ENCODE measurements at regions not wholly inside any gene's neighbourhood (a gene's known extent, or its start where the extent isn't known, plus 50 kb on each side); places are given as distances from the start of the nearest gene placed in this dataset.
A peak's percentile ranks its signal among the peaks of the same experiment; 100 is the strongest.
"Not testable (repeated sequence)": the region's sequence is repeated elsewhere in the genome, so short reads cannot be mapped to it uniquely, and the experiment has no call there.

DNA sequence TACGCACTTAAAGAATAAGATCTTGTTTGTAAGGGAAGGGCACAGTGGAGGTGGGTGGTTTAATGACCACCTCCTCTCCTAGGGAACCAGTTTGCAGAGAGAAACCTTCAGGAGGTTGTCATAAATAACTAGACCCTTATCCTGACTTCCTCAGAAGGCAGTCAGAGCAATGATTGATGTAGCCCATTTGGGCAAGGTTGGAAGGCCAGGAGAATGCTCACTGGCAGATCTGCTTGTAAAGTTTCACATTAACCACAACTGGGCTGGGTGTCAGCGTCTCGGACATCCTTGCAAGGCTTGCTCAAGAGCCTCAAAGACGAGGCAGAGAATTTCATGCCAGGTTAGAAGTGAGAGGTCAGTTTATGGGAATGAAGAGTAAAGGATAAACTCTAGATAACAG is 87.6 kb upstream of the TRABD2B start:
- peak; percentile 40 for DNase-seq (ENCODE audit: low spot score)

DNA sequence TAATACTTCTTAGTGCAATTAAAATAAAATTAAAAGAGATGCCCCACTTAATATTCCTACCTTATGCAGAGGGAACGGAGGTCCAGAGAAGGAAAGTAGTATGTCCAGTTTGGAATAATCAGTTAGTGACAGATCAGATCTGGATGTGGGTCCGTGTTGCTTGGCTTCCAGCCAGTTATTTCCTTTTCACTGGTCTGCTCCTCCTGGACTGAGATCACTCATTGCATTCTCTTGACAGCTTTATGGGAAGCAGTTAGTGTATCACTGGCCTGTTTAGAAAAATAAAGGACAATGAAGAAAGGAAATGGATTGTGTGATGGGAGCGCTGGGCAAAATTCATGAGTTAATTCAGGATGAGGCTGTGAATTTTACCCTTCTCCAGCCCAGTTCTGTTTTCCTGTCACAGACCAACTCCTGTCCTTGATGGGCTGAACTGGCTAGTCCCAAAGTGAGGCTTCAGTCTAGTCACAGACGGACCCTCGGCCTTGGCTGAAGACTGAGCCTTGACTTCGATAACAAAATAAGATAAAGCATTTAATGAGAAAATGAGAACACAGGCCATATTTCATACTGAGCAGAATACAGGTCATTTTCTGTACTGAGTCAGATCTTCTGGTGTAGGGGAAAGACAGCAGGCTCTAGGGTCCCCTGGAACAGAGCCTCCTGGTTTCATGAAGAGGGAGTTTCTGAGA is 85.2 kb upstream of the TRABD2B start:
- DNase-seq (ENCODE audit: low spot score), result peak; percentile 41

GRCh38 chr1:48080331-48081255 is 83.4 kb upstream of the TRABD2B start:
- no peak for DNase-seq (ENCODE audit: low spot score)

GRCh38 chr1:48079096-48079495 is 81.9 kb upstream of the TRABD2B start:
- no peak for DNase-seq (ENCODE audit: low spot score)

DNA sequence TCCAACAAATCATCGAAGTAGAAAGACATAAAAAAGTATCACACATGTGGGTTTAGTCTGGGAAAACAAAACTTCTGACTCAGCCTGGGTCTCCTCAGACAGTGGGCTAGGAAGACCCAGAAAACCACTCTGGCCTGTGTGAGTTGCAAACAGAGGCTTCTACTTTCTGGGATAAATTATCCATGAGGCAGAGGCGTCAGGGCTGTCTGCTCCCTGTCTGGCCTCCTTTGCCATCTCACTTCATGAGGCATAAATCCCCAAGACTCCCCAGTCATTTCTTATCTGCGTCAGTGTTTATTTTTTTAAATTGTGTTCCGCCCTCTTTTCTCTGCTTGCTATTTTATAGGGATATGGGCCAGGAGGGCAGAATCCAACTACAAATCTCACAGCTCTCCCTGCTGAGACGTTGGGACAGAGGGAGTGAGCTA is 80.6 kb upstream of the TRABD2B start:
- peak; percentile 33 for DNase-seq (ENCODE audit: low spot score)

GRCh38 chr1:48076017-48076416 is 78.8 kb upstream of the TRABD2B start:
- DNase-seq (ENCODE audit: low spot score), result no peak

GRCh38 chr1:48073798-48074530 is 76.8 kb upstream of the TRABD2B start:
- DNase-seq (ENCODE audit: low spot score), result no peak

DNA sequence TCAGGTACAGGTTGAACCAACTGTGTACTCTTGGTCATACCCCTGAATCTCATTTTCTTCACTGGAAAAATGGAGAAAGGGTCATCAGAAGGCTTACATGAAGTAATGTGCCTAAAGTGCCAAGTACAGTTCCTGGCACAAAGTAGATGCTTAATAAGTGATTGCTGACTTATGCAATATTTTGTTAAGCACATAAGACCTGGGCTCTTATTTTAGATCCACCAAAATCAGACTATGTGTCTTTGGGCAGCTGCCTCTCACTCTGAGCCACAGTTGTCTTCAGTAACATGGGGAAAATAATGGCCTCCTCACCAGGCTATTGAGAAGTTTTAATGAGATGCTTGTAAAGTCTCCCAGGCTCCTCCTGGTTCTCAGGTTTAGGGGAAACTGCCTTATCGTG is 74.3 kb upstream of the TRABD2B start:
- DNase-seq (ENCODE audit: low spot score), result no peak

- DNase-seq (ENCODE audit: low spot score), result peak; percentile 27
Observed at GRCh38 chr1:48070396-48070750, 73.2 kb upstream of the TRABD2B start.

DNA sequence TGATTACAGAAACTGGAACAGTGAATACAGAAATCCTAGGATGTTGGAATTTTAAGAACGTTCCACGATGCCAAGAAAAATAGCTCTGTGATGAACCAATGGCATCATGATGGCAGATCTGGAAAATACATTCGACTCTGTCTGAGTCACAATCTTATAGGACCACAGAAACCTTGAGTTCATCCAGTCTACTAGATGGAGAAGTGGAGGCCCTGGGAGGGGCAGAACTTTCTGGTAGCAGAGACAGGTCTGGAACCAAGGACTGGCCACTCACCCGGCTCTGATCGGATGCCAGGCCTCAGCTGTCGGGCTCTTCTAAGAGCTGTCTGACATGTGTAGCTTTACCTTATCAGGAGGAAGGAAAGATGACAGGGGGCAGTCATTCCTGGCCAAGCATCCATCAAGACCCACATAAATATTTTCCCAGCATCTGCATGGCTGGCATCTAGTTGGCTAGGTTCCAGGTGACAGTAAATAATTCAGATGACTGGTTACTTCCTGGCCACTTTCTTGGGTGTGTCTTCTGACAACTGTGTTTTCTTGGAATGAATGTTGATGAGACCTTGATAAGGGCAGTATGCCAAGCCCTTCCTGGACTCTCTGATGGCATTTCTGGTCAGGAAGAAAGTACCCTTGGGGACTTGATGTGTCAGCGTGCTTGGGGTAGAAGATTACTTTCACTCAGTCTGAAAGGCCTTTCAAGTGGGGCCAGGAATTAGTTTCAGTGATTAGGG is 72.6 kb upstream of the TRABD2B start:
- no peak for DNase-seq (ENCODE audit: low spot score)

- no peak for DNase-seq (ENCODE audit: low spot score)
Observed at GRCh38 chr1:48068206-48068605, 71.0 kb upstream of the TRABD2B start.

DNA sequence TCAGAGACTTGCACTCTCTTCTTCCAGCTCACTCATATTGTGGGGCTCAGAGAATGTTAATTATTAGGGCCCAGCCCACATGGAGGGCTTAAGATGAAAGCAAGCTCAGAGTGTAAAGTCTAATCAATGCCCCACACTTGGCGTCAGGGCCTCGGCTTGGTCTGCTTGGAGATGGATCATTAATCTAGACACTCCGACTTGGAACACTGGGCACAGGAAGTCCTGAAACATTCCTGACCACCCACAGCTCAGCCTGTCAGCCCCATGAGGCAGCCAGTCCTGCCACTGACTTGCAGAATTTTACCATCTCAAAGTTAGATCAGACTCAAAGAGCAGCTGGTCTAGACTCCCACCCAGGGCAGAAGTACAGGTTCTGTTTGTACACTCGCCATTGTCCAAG is 69.8 kb upstream of the TRABD2B start:
- no peak for DNase-seq (ENCODE audit: low spot score)

DNA sequence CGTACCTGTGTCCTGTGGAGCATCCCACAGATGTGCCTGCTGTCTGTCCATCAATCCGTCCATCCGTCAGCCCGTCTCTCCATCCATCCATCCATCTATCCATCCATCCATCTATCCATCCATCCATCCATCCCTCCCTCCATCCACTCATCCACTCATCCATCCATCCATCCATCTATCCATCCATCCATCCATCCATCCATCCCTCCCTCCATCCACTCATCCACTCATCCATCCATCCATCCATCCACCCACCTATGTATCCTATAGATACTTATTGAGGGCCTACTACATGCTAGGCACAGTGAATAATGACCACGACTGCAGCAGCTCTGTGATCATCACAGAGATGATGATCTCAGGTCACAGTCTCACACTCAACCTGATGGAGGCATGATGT is 67.5 kb upstream of the TRABD2B start:
- not testable (repeated sequence) for DNase-seq (ENCODE audit: low spot score)

- DNase-seq (ENCODE audit: low spot score), result no peak
Observed at GRCh38 chr1:48062353-48062752, 65.2 kb upstream of the TRABD2B start.

GRCh38 chr1:48061162-48062136 is 64.3 kb upstream of the TRABD2B start:
- no peak for DNase-seq (ENCODE audit: low spot score)

- DNase-seq (ENCODE audit: low spot score), result no peak
Observed at GRCh38 chr1:48059289-48059688, 62.1 kb upstream of the TRABD2B start.

- DNase-seq (ENCODE audit: low spot score), result no peak
Observed at GRCh38 chr1:48058135-48059025, 61.2 kb upstream of the TRABD2B start.

DNA sequence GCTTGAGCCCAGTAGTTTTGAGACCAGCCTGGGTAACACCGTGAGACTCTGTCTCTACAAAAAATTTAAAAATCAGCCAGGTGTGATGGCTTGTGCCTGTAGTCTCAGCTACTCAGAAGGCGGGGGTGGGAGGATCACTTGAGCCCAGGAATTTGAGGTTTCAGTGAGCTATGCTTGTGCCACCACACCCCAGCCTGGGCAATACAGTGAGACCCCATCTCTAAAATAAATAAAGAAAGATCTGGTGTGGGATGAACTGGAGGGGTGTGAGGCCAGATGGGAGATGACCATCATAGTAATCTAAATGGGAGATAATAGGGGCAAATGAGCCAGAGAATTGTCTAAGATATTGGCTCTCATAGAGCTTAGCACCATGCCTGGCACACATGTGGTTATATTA is 60.1 kb upstream of the TRABD2B start:
- DNase-seq (ENCODE audit: low spot score), result no peak
